Skeletal muscle cell (primary cell): ENCODE measurements at regions not wholly inside any gene's neighbourhood (a gene's known extent, or its start where the extent isn't known, plus 50 kb on each side); places are given as distances from the start of the nearest gene placed in this dataset.
"Not testable (repeated sequence)": the region's sequence is repeated elsewhere in the genome, so short reads cannot be mapped to it uniquely, and the experiment has no call there.

Source experiments
- DNase-seq: peaks from one replicate; pipeline ENCODE4 v3.0.0-alpha.2; 2010; ENCODE audit warnings: low read depth
- H3K4me3 ChIP-seq: 2 replicates; pipeline ENCODE4 v1.5.1; 2011; ENCODE audit warnings: low read depth, mild to moderate bottlenecking, control low read depth, low read length, moderate library complexity

- DNase-seq, result no peak
- H3K4me3 ChIP-seq, result no peak overlapping the region
These were observed 1544.1 kb upstream of the ADGRL3 start for GRCh38 chr4:59655996-59656395.

GRCh38 chr4:59664771-59665170, 1535.4 kb upstream of the ADGRL3 start:
- no peak for DNase-seq
- no peak overlapping the region for H3K4me3 ChIP-seq

- no peak for DNase-seq
- no peak overlapping the region for H3K4me3 ChIP-seq
These were observed 1533.5 kb upstream of the ADGRL3 start for GRCh38 chr4:59666645-59667044.

DNA sequence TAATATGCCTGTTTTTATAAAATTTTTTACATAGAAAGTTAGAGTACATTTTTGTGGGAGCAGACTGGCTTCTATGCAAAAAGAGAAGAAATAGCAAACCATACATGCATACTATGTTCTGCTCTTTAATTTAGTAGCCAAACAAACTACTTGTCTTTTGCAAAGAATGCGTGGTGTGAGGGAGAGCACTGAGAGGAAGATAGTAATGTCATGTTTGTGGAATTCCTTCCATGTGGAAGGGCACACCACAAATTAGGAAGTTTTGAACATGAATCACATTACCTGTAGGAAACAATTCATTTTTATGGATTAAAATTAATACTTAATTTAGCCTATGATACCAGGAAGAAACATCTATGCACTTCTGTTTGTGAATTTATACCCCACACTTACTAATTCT, 1529.1 kb upstream of the ADGRL3 start:
- H3K4me3 ChIP-seq, result no peak overlapping the region
- no peak for DNase-seq

GRCh38 chr4:59676389-59676788, 1523.7 kb upstream of the ADGRL3 start:
- no peak for DNase-seq
- no peak overlapping the region for H3K4me3 ChIP-seq

- not testable (repeated sequence) for DNase-seq, H3K4me3 ChIP-seq
These were observed 1523.1 kb upstream of the ADGRL3 start for GRCh38 chr4:59676992-59677391.

DNA sequence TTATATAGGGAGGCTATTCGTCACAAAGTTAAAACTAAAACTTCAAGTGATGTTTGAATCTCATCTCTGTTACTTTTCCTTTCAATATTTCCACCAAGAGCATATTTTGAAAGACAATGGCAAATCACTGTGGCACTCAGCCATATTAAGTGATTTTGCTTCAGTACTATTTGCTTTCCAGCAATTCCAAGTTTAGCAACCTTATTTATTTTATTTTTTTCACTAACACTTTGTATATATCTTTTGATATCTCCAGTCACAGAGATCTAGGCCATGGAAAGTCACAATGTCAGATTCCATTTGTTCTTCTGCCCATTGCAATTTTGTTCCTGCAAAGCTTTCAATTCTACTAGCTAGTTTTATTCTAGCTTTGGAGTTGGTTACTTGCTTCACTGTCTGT, 1514.5 kb upstream of the ADGRL3 start:
- DNase-seq, result no peak
- H3K4me3 ChIP-seq, result no peak overlapping the region

DNA sequence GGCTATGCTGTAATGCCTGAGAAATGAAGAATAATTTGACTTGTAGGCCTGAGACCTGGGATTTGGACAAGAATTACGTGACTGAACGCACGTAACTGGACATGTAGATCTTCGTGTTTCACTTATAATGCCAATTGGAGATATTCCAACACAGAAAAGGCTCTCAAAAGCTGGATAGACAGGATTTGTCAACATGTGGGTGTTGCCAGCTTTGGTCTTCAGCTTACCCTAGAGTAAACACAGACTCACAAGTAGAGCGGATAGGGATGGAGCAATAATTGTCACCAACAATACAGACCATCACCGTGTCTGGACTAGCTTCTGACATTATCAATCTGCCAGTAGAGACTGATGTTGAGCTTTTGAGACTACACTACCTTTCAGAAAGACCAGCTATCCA, 1511.0 kb upstream of the ADGRL3 start:
- no peak for DNase-seq
- no peak overlapping the region for H3K4me3 ChIP-seq

- DNase-seq, result no peak
- H3K4me3 ChIP-seq, result no peak overlapping the region
These were observed 1504.6 kb upstream of the ADGRL3 start for GRCh38 chr4:59695355-59696053.

GRCh38 chr4:59698041-59698440, 1502.1 kb upstream of the ADGRL3 start:
- no peak overlapping the region for H3K4me3 ChIP-seq
- no peak for DNase-seq

DNA sequence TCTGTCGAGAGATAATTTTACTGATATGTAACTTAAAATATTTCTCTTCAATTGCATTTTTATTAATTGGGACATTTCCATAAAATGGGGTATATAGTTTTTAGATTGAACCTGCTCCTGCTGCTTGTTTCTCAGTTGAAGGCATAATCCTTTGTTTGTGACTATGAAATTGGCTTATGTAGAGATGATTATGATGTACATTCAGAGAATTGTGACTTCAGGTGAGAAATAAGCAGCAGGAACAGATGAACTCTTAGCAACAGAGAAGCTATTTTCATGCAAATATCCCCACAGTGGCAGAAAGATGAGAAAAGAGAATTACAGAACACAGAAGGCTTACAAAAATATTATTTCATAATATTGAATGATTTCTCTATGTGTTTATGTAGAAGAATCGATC, 1499.5 kb upstream of the ADGRL3 start:
- H3K4me3 ChIP-seq, result no peak overlapping the region
- DNase-seq, result no peak

DNA sequence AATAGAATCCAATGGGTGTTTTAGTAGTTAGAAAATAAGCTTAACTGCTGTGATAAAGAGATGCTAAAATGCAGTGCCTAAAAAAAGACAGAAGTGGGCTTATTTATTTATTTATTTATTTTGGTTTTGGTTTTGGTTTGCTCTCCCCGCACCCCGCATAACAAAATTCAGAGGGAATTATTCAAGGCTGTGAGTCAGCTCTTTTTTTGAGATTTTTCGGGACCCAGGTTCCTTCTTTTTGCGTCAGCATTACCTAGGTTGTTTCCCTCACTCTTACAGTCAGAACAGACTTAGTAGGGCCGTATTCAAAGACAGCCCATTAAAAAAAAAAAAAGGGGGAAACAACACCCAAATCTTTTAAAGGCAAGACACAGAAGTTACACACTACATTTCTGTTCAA, 1495.5 kb upstream of the ADGRL3 start:
- DNase-seq, result no peak
- no peak overlapping the region for H3K4me3 ChIP-seq

- no peak for DNase-seq
- H3K4me3 ChIP-seq, result no peak overlapping the region
These were observed 1487.7 kb upstream of the ADGRL3 start for GRCh38 chr4:59712470-59712869.

- not testable (repeated sequence) for H3K4me3 ChIP-seq, DNase-seq
These were observed 1475.8 kb upstream of the ADGRL3 start for GRCh38 chr4:59724286-59724685.

GRCh38 chr4:59727745-59728144, 1472.4 kb upstream of the ADGRL3 start:
- no peak for DNase-seq
- H3K4me3 ChIP-seq, result no peak overlapping the region

DNA sequence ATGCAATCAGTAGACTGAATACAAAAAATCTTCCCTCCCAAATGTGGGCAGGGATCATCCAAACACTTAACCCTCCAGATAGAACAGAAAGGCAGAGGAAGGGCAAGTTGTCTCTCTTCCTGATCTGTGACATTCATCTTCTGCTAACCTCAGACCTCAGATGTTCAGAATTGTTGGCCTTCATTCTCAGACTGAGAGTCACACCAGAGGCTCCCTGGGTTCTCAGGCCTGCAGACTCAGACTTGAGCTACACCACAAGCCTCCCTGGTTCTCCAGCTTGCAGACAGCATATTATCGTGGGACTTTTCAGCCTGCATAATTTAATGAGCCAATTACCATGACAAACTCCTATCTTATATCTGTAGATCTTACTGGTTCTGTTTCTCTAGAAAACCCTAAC, 1471.6 kb upstream of the ADGRL3 start:
- no peak overlapping the region for H3K4me3 ChIP-seq
- no peak for DNase-seq

DNA sequence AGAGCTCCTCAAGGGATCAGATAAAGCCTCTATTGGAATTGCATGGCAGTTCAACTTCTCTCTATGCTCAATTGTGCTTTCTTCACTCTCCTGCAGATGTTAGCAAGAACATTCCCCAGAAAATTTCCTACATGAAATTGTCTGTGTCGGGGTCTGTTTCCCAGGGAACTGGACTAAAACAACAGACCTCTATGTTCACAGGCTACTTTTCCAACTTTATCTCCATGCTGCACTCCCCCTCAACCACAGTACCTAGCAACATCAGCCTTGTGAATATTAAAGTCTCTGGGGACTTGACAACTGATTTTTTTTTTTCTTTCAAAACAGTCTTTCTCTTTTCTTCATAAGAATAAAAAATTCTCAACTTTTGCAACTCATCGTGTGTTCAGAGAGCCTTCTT, 1470.8 kb upstream of the ADGRL3 start:
- H3K4me3 ChIP-seq, result no peak overlapping the region
- DNase-seq, result no peak

DNA sequence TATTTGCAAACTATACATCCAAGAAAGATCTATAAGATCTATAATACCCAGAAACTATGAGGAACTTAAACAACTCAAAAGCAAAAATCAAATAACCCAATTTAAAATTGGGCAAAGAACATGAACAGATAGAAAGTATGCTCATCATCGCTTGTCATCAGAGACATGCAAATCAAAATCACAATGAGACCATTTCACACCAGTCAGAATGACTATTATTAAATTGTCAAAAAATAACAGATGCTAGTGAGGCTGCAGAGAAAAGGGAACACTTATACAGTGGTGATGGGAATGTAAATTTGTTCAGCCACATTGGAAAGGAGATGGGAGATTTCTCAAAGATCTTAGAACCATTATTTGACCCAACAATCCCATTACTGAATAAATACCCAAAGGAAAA, 1451.7 kb upstream of the ADGRL3 start:
- DNase-seq, result no peak
- no peak overlapping the region for H3K4me3 ChIP-seq

GRCh38 chr4:59759082-59759825, 1440.9 kb upstream of the ADGRL3 start:
- no peak overlapping the region for H3K4me3 ChIP-seq

DNA sequence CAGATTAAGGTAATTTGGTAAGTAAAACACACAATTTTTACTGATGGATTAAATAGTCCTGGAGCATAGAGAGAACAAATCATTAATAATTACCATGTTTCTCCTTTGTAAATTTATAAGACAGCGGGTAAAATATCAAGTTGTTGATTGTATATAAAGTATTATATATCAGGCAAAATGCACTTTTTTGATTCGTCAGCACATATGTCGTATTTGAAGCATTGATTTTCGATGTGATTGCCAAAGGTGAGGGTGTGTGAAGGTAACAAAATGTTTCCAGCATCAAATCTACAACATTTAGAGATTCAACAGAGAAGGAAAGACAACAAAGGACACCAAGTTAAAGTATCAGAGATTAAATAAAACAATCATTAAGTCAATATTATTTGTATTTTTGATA, 1437.8 kb upstream of the ADGRL3 start:
- DNase-seq, result no peak
- H3K4me3 ChIP-seq, result no peak overlapping the region

More at GRCh38 chr4:59759082-59759825, 1440.9 kb upstream of the ADGRL3 start:
- DNase-seq, result no peak

- DNase-seq, result no peak
- no peak overlapping the region for H3K4me3 ChIP-seq
These were observed 1429.4 kb upstream of the ADGRL3 start for GRCh38 chr4:59770601-59771264.
